ENCODE measurements at regions not wholly inside any gene's neighbourhood (a gene's known extent, or its start where the extent isn't known, plus 50 kb on each side); places are given as distances from the start of the nearest gene placed in this dataset.

DNA sequence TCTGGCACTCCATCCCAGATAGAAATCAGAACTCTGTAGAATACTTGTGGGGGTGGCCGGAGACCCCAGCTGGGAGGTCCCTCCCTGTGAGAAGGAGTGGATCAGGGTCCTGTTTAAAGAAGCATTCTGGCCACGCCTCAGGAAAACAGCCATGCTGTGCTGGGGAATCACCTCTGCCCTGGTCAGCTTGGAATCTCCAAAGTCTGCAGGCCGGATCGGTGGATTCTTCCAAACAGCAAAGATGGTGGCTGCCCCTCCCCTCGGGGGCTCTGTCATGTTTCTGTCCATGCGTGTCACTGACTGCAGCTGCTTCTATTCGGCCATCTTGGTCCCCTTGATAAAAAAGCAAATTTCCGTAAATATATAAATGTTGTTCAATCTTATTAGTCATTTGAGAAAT is 365.9 kb downstream of the JRKL start:
- Histone ChIP-seq H3K9me3 (replicated peaks; ENCODE audit: control insufficient read depth, insufficient read depth, low read length) (no peaks in the 10 kb centered on the region), H3K27me3 (ENCODE audit: control insufficient read depth in 2 of 2, insufficient read depth in 2 of 2, low read length in 2 of 2) (no peaks in the 10 kb centered on the region), H3K9me1 (replicated peaks; ENCODE audit: control insufficient read depth, extremely low read depth, insufficient read depth, low read length) (no peaks in the 10 kb centered on the region), H3K36me3 (ENCODE audit: control insufficient read depth in 2 of 2, extremely low read depth in 1 of 2, insufficient read depth in 2 of 2, low read length in 2 of 2) (no peaks in the 10 kb centered on the region), H3K4me3 (replicated peaks in 1 of 3; ENCODE audit: insufficient read depth in 1 of 3, low read depth in 1 of 3, low read length in 3 of 3) (no peak overlapping the region), H4K20me1 (replicated peaks; ENCODE audit: control insufficient read depth, extremely low read depth, insufficient read depth, low read length) (no peaks in the 10 kb centered on the region), H3K4me1 (ENCODE audit: control insufficient read depth, extremely low read depth, insufficient read depth, low read length) (no peaks in the 10 kb centered on the region), H3K27ac (ENCODE audit: insufficient read depth, low read depth, low read length) (no peak overlapping the region), H3K79me2 (ENCODE audit: control insufficient read depth, insufficient read depth, low read length) (no peaks in the 10 kb centered on the region), H2AFZ (ENCODE audit: low read depth, low read length) (no peak overlapping the region), H3K4me2 (ENCODE audit: insufficient read depth, low read length) (no peak overlapping the region), H3K9ac (replicated peaks; ENCODE audit: extremely low read depth, insufficient read depth, low read length) (no peak overlapping the region)
- no TSS peak for BruUV-seq (replicated peaks)
- no peak for FAIRE-seq
- DNase-seq (ENCODE audit: low read depth, low spot score), result no peak
- dilution Hi-C loops (cut with MboI; ENCODE audit: extremely low pct_ligation_motif_present, low sequenced_read_pairs) (no loop called here), intact Hi-C loops (cut with micrococcal nuclease) (no loop called here)
- ChIA-PET POLR2A (no interaction called here), CTCF (no interaction called here)
- TF ChIP-seq POLR2AphosphoS5 (IDR thresholded peaks at IDR 0.05; ENCODE audit: insufficient read depth, low read depth, low read length) (no peak), POLR2A (IDR thresholded peaks at IDR 0.05; ENCODE audit: low read depth, low read length) (no peak), GATA2 (IDR thresholded peaks at IDR 0.05; ENCODE audit: insufficient read depth, insufficient read length, low read depth, low read length) (no peak), FOS (IDR thresholded peaks at IDR 0.05; ENCODE audit: borderline replicate concordance, insufficient read depth, low read length) (no peak), EZH2 (IDR thresholded peaks at IDR 0.05; ENCODE audit: borderline replicate concordance, low read depth, low read length, severe bottlenecking) (no peak), JUN (IDR thresholded peaks at IDR 0.05; ENCODE audit: borderline replicate concordance, insufficient read depth, insufficient read length, low read depth) (no peak)
- TF ChIP-seq, protein P1, sequence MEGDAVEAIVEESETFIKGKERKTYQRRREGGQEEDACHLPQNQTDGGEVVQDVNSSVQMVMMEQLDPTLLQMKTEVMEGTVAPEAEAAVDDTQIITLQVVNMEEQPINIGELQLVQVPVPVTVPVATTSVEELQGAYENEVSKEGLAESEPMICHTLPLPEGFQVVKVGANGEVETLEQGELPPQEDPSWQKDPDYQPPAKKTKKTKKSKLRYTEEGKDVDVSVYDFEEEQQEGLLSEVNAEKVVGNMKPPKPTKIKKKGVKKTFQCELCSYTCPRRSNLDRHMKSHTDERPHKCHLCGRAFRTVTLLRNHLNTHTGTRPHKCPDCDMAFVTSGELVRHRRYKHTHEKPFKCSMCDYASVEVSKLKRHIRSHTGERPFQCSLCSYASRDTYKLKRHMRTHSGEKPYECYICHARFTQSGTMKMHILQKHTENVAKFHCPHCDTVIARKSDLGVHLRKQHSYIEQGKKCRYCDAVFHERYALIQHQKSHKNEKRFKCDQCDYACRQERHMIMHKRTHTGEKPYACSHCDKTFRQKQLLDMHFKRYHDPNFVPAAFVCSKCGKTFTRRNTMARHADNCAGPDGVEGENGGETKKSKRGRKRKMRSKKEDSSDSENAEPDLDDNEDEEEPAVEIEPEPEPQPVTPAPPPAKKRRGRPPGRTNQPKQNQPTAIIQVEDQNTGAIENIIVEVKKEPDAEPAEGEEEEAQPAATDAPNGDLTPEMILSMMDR (IDR thresholded peaks at IDR 0.05; ENCODE audit: extremely low read depth in 1 of 2, insufficient read depth in 1 of 2, low read depth in 1 of 2, low read length in 2 of 2), result no peak

DNA sequence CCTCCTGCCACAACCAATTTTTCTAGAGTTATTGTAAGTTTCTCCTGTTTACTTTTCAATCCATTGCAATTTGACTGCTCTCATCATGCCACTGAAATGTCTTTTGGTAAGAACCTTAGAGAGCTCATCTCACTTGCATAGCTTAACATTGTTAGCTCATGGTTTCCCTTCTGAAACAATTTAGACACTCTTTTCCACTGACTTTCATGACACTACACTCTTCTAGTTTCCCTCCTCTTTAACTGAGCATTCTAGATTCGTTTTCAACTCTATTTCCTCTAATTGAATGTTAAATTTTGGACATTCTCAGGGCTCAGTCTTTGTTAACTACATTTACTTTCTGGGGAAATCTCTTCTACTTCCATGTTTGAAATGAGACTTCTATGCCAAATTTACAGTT is 369.1 kb downstream of the JRKL start:
- Histone ChIP-seq H3K9ac (replicated peaks; ENCODE audit: extremely low read depth, insufficient read depth, low read length) (no peak overlapping the region), H3K27ac (ENCODE audit: insufficient read depth, low read depth, low read length) (no peak overlapping the region), H3K4me2 (ENCODE audit: insufficient read depth, low read length) (no peak overlapping the region), H3K9me1 (replicated peaks; ENCODE audit: control insufficient read depth, extremely low read depth, insufficient read depth, low read length) (no peaks in the 10 kb centered on the region), H3K36me3 (ENCODE audit: control insufficient read depth in 2 of 2, extremely low read depth in 1 of 2, insufficient read depth in 2 of 2, low read length in 2 of 2) (no peaks in the 10 kb centered on the region), H3K4me1 (ENCODE audit: control insufficient read depth, extremely low read depth, insufficient read depth, low read length) (peaks cover 5% of the 10 kb centered on the region), H4K20me1 (replicated peaks; ENCODE audit: control insufficient read depth, extremely low read depth, insufficient read depth, low read length) (no peaks in the 10 kb centered on the region), H3K4me3 (replicated peaks in 1 of 3; ENCODE audit: insufficient read depth in 1 of 3, low read depth in 1 of 3, low read length in 3 of 3) (no peak overlapping the region), H3K27me3 (ENCODE audit: control insufficient read depth in 2 of 2, insufficient read depth in 2 of 2, low read length in 2 of 2) (no peaks in the 10 kb centered on the region), H3K9me3 (replicated peaks; ENCODE audit: control insufficient read depth, insufficient read depth, low read length) (no peaks in the 10 kb centered on the region), H2AFZ (ENCODE audit: low read depth, low read length) (no peak overlapping the region), H3K79me2 (ENCODE audit: control insufficient read depth, insufficient read depth, low read length) (no peaks in the 10 kb centered on the region)
- TF ChIP-seq EZH2 (IDR thresholded peaks at IDR 0.05; ENCODE audit: borderline replicate concordance, low read depth, low read length, severe bottlenecking) (no peak), POLR2A (IDR thresholded peaks at IDR 0.05; ENCODE audit: low read depth, low read length) (no peak)
- TF ChIP-seq, protein P1 (IDR thresholded peaks at IDR 0.05; ENCODE audit: extremely low read depth in 1 of 2, insufficient read depth in 1 of 2, low read depth in 1 of 2, low read length in 2 of 2), result no peak
- intact Hi-C loops (cut with micrococcal nuclease), result no loop called here
- dilution Hi-C loops (cut with MboI; ENCODE audit: extremely low pct_ligation_motif_present, low sequenced_read_pairs), result no loop called here
- FAIRE-seq (no peak), DNase-seq (ENCODE audit: low read depth, low spot score) (no peak)
- POLR2A ChIA-PET, result no interaction called here
- CTCF ChIA-PET, result no interaction called here
- BruUV-seq (replicated peaks), result no TSS peak

All from endothelial cell of umbilical vein (primary cell).